GM18858 (cell line): ENCODE measurements at regions not wholly inside any gene's neighbourhood (a gene's known extent, or its start where the extent isn't known, plus 50 kb on each side); places are given as distances from the start of the nearest gene placed in this dataset.
"Not testable (repeated sequence)": the region's sequence is repeated elsewhere in the genome, so short reads cannot be mapped to it uniquely, and the experiment has no call there.

Experiments
- ATAC-seq: cut with Tn5 transposase; IDR thresholded peaks from one replicate; pipeline ENCODE4 v1.9.1; 2021; ENCODE audit not compliant: unreplicated experiment

DNA sequence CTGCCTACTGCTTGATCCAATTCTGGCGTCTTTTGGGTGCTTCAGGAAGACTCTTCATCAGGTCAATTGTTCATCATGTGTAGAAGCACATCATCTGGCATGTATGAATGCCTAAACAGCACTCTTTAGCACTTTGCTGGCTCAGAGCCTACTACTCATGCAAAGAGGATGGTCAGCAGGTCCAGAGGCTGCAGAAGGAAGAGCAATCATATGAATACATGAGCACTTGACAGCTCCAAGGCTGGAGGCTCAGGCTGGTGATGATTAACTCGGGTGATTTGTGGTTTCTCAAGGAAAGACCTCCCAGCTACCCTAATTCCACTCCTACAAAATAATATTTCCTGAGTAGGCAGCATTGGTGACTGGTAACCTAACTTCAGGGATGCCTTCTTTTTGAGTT lies 103.8 kb upstream of the CXCL13 start:
- ATAC-seq: no peak

DNA sequence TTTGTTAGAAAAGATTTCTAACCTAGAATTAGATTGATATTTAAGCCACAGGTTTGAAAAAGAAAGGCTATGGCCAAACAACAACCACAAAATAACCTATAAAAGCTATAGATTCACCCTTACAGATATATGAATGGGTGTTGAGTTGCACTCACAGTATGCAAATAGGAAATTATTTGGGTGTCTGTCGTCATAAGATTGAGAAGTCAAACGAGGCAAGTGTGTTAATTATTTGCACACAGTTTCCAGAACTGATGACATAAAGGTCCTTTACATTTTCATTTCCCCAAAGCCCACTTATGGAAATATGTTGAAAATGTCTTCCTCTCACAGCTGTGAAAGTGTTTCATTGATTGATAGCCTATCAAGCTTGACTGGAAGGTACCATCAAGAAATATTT lies 101.2 kb upstream of the CXCL13 start:
- ATAC-seq: no peak

DNA sequence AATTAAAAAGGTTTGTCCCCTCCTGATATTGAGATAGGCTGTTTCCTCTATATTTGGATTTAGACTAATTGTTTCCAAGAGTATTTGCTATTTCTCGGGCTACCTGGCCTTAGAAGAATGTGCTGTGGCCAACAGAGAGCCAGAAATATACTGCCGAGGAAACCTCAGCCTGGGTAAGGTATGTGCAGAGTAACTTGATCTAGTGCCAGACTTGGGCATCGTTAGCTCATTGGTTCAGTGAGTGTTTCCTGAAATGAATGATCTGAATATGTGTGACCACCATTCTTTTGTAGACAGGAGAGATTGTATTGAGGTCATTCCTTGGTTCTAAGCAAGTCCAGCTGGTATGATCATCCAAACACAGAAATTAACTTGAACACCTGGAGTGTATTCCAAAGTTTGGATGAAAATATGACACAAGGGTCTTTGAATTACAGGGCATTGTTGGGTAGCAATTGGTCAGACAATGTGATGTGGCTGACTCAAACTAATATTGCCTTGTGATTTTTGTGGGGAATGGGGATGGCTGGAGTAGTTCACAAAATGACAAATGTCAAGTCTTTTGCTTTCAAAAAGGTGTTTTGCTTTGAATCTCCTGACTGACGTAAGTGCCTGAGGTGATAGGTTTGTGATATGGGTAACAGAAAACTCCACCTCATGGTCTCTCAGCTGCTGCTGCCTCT lies 100.2 kb upstream of the CXCL13 start:
- no peak for ATAC-seq

DNA sequence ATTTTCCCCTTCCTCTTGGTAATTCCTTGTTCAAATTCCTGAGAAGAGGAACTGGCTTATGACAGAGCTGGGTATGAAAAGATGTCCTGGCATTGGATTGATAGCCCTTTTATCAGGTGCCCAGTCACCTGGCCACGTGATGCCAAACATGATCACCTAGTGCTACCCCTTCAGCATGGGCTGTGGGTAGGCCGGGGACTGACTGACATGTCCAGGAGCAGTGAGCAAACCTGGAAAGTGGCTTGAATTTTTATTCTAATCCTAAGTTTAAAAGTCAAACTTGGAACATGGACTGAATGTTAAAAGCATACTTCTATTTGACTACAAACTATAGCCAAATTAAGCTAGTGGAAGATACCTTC lies 99.7 kb upstream of the CXCL13 start:
- ATAC-seq: no peak

DNA sequence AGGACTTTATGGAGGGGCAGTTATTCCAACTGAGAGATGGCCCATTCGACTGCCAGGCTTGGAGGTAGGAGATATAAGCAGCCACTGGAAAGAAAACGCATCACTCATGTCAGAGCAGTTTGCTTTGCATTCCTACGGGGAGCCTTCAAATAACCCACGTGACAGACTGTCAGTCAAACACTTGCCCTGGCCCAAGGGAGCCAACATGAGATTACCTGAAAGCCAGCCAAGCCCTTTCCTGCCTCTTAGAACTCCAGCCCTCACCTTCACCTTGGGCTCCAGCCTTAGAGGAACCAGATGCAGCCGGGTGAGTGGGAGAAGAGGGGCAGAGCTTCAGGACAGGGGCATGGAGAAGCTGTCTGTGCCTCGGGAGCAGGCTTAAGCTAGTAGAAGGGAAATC lies 95.3 kb upstream of the CXCL13 start:
- ATAC-seq: no peak

DNA sequence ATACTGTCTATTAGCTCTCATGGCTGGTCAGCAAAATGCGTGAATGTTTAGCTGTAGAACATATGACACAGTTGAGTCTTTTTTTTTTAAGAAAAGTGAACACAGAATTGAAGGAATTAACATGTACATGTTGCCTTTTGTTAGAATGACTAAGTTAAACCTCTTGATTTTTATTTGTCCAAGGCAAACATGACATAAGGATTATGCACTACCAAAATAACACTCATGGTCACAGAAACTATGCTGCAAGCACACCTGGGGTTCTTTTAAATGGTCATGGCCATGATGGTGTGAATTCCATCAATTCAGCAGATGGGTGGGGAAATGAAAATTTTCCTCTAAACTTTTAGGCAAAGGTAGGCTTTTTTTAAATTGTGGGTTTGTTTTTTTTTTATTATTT lies 80.1 kb upstream of the CXCL13 start:
- no peak for ATAC-seq

DNA sequence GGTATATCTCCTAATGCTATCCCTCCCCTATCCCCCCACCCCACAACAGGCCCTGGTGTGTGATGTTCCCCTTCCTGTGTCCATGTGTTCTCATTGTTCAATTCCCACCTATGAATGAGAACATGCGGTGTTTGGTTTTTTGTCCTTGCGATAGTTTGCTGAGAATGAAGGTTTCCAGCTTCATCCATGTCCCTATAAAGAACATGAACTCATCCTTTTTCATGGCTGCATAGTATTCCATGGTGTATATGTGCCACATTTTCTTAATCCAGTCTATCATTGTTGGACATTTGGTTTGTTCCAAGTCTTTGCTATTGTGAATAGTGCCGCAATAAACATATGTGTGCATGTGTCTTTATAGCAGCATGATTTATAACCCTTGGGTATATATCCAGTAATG lies 77.7 kb upstream of the CXCL13 start:
- ATAC-seq: not testable (repeated sequence)

DNA sequence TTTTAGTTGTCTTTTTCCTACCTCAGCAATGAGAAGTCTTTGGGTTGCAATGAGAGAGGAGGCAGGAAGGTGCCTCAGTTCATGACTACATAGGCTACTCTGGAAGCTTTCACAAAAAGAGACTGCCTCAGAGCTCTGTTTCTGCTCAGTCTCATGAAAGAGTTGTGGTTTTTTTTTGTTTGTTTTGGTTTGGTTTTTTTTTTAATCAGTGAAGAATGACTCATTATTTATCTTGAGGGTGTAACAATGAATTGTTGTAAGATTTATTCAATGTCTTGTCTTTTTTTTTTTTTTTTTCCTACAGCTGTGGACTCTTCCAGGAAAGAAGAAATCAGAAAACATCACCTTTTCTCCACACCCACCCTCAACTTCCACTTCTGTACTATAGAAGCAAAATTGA lies 67.5 kb upstream of the CXCL13 start:
- ATAC-seq: no peak

DNA sequence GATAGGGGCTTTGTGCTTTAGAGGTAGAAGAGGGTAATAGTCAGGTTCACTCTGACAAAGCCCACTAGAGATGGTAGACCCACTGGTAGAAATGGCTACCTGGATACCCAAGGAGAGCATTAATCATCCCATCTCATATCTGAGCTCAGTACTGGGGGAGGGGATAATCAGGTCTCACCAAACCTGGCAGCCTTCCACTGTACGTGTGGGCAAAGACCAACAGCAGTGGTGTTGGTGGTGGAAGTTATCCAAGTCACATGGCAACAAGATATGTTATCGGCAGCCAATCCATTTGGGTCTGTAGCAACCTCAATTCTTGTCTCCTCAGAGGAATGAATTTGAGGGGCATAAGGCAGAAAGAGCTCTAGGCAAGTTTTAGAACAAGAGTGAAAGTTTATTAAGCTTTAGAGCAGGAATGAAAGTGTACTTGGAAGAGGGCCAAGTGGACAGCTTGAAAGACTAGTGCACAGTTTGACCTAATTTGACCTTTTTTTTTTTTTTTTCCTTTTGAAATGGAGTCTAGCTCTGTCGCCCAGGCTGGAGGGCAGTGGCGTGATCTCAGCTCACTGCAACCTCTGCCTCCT lies 67.0 kb upstream of the CXCL13 start:
- no peak for ATAC-seq
